ENCODE measurements at regions not wholly inside any gene's neighbourhood (a gene's known extent, or its start where the extent isn't known, plus 50 kb on each side); places are given as distances from the start of the nearest gene placed in this dataset.

GRCh38 chr22:48444320-48445112 is 1383.2 kb downstream of the BRD1 start:
- TF ChIP-seq, protein P1, sequence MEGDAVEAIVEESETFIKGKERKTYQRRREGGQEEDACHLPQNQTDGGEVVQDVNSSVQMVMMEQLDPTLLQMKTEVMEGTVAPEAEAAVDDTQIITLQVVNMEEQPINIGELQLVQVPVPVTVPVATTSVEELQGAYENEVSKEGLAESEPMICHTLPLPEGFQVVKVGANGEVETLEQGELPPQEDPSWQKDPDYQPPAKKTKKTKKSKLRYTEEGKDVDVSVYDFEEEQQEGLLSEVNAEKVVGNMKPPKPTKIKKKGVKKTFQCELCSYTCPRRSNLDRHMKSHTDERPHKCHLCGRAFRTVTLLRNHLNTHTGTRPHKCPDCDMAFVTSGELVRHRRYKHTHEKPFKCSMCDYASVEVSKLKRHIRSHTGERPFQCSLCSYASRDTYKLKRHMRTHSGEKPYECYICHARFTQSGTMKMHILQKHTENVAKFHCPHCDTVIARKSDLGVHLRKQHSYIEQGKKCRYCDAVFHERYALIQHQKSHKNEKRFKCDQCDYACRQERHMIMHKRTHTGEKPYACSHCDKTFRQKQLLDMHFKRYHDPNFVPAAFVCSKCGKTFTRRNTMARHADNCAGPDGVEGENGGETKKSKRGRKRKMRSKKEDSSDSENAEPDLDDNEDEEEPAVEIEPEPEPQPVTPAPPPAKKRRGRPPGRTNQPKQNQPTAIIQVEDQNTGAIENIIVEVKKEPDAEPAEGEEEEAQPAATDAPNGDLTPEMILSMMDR (IDR thresholded peaks at IDR 0.05), result no peak
- no peak for TF ChIP-seq POLR2A (IDR thresholded peaks at IDR 0.05)

All from esophagus squamous epithelium (tissue), 4 donors.